GM23248 (cell line): ENCODE measurements at regions not wholly inside any gene's neighbourhood (a gene's known extent, or its start where the extent isn't known, plus 50 kb on each side); places are given as distances from the start of the nearest gene placed in this dataset.
"Not testable (repeated sequence)": the region's sequence is repeated elsewhere in the genome, so short reads cannot be mapped to it uniquely, and the experiment has no call there.

Experiments used
- DNase-seq: peaks from one replicate; pipeline ENCODE4 v3.0.0-alpha.2; 2015
- H2AFZ ChIP-seq: fragments of 200-600 bp; sonication (generic); 2 replicates; pipeline ENCODE4 v1.6.1; 2016; ENCODE audit warnings: antibody characterized with exemption
- H3F3A ChIP-seq: fragments of 200-600 bp; sonication (generic); 2 replicates; pipeline ENCODE4 v1.6.1; 2016; ENCODE audit warnings: mild to moderate bottlenecking, antibody characterized with exemption, mixed run types; ENCODE audit not compliant: insufficient read depth
- H3K27ac ChIP-seq: fragments of 200-600 bp; sonication (generic); 2 replicates; pipeline ENCODE4 v1.5.1; 2016; ENCODE audit warnings: mild to moderate bottlenecking
- H3K27me3 ChIP-seq: fragments of 200-600 bp; sonication (generic); replicated peaks from 2 replicates; pipeline ENCODE4 v1.6.1; 2016; ENCODE audit warnings: mild to moderate bottlenecking; ENCODE audit not compliant: insufficient read depth
- H3K36me3 ChIP-seq: fragments of 200-600 bp; sonication (generic); 2 replicates; pipeline ENCODE4 v1.6.1; 2016; ENCODE audit warnings: low read depth, mild to moderate bottlenecking
- H3K4me1 ChIP-seq: fragments of 200-600 bp; sonication (generic); 2 replicates; pipeline ENCODE4 v1.6.1; 2016; ENCODE audit warnings: mild to moderate bottlenecking; ENCODE audit not compliant: insufficient read depth
- H3K4me2 ChIP-seq: fragments of 200-600 bp; sonication (generic); one replicate; pipeline ENCODE4 v1.6.1; 2016; ENCODE audit warnings: mild to moderate bottlenecking; ENCODE audit not compliant: unreplicated experiment
- H3K4me3 ChIP-seq: fragments of 200-600 bp; sonication (generic); 2 replicates; pipeline ENCODE4 v1.5.1; 2016; ENCODE audit warnings: mild to moderate bottlenecking
- H3K79me2 ChIP-seq: fragments of 200-600 bp; sonication (generic); 2 replicates; pipeline ENCODE4 v1.6.1; 2016; ENCODE audit warnings: mild to moderate bottlenecking; ENCODE audit not compliant: insufficient read depth
- H3K9ac ChIP-seq: fragments of 200-600 bp; sonication (generic); 2 replicates; pipeline ENCODE4 v1.6.1; 2016; ENCODE audit warnings: mild to moderate bottlenecking
- H3K9me2 ChIP-seq: fragments of 200-600 bp; sonication (generic); 2 replicates; pipeline ENCODE4 v1.6.1; 2016; ENCODE audit warnings: mixed run types, mild to moderate bottlenecking, moderate library complexity; ENCODE audit not compliant: insufficient read depth
- H3K9me3 ChIP-seq: fragments of 200-600 bp; sonication (generic); one replicate; pipeline ENCODE4 v1.6.1; 2017; ENCODE audit warnings: low read depth
- H4K20me1 ChIP-seq: fragments of 200-600 bp; sonication (generic); 2 replicates; pipeline ENCODE4 v1.6.0; 2016; ENCODE audit not compliant: insufficient read depth
- EZH2 ChIP-seq: fragments of 200-600 bp; sonication (generic); IDR thresholded peaks from 2 replicates; pipeline ENCODE4 v1.6.1; 2018; ENCODE audit warnings: antibody characterized with exemption, mild to moderate bottlenecking; ENCODE audit not compliant: insufficient read depth, poor library complexity, severe bottlenecking
- EZH2phosphoT487 ChIP-seq: fragments of 200-600 bp; sonication (generic); IDR thresholded peaks from 2 replicates; pipeline ENCODE4 v1.6.1; 2018; ENCODE audit warnings: antibody characterized with exemption, moderate library complexity, mild to moderate bottlenecking, low read depth; ENCODE audit not compliant: insufficient read depth
- WGBS, 2 experiments: methylation state at CpG; one replicate each; pipeline ENCODE4 v1.1.6; 2015 to 2017; ENCODE audit warnings: low lambda C conversion rate in 2 of 2, low coverage in 1 of 2; ENCODE audit errors: missing lambda C conversion rate in 2 of 2; 5-methylcytosine and 5-hydroxymethylcytosine counted together
- in situ Hi-C: fragments of 300-500 bp; cut with MboI; formaldehyde crosslinking; loops from 2 replicates; pipeline ENCODE4 v1.15.0; 2020

DNA sequence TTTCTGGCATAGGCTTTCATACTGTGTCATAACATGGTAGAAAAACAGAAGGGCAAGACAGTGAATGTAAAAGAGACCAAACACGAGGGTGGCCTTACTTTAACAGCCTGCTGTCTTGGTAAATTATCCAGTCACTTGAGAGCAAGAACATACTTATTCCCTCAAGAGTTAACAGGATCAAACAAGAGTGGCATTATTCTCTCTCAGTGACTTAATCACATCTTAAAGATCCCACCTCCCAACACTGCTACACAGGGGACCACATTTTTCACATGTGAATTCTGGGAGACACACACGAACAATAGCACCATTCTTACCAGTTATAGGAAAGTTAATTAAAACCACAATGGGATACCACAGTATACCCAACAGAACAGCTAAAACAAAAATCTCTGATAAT, 898.0 kb upstream of the C9orf72 start:
- Histone ChIP-seq H3K9me3 (no peaks in the 10 kb centered on the region), H3K9ac (no peak overlapping the region), H3K36me3 (no peaks in the 10 kb centered on the region), H3K4me2 (no peak overlapping the region), H3K79me2 (no peaks in the 10 kb centered on the region), H3K27ac (no peak overlapping the region), H3K27me3 (no peaks in the 10 kb centered on the region), H3K4me1 (no peaks in the 10 kb centered on the region), H3K4me3 (no peak overlapping the region), H3K9me2 (no peaks in the 10 kb centered on the region), H2AFZ (no peak overlapping the region), H3F3A (no peaks in the 10 kb centered on the region), H4K20me1 (no peaks in the 10 kb centered on the region)
- WGBS, 2 experiments, result 0 to 10% methylated on average over 2 of the region's 2 CpGs
- DNase-seq, result no peak
- in situ Hi-C loops, result no loop called here
- TF ChIP-seq EZH2 (no peak), EZH2phosphoT487 (no peak)

DNA sequence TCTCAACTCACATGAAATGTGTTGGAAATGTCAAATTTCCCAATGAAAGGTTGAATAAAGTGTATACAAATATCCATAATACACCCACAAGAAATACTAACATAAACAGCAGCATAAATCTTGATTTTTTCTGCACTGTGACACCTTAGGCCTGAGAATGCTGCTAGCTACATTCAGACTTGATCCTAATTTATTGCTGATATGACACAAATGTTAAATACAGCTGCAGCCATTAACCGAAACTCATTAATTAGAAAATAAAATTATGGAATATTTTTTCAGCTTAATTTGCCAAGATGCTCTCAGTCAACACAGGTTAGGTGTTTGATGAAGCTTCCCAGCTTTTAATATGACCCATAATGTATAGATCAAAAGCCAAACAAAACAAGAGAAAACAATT, 914.3 kb upstream of the C9orf72 start:
- DNase-seq, result no peak
- H3K9me2 ChIP-seq, result no peaks in the 10 kb centered on the region
- no peaks in the 10 kb centered on the region for H3F3A ChIP-seq
- no peak overlapping the region for H3K4me2 ChIP-seq
- no peaks in the 10 kb centered on the region for H3K27me3 ChIP-seq
- no peak overlapping the region for H3K4me3 ChIP-seq
- no peak for TF ChIP-seq EZH2
- TF ChIP-seq EZH2phosphoT487, result no peak
- H3K79me2 ChIP-seq, result no peaks in the 10 kb centered on the region
- H3K4me1 ChIP-seq, result no peaks in the 10 kb centered on the region
- in situ Hi-C loops, result no loop called here
- no peaks in the 10 kb centered on the region for H4K20me1 ChIP-seq
- H3K27ac ChIP-seq, result no peak overlapping the region
- H3K9ac ChIP-seq, result no peak overlapping the region
- H2AFZ ChIP-seq, result no peak overlapping the region
- H3K9me3 ChIP-seq, result no peaks in the 10 kb centered on the region
- H3K36me3 ChIP-seq, result no peaks in the 10 kb centered on the region
- WGBS, 2 experiments, result 26% methylated on average over 1 of the region's 1 CpG

DNA sequence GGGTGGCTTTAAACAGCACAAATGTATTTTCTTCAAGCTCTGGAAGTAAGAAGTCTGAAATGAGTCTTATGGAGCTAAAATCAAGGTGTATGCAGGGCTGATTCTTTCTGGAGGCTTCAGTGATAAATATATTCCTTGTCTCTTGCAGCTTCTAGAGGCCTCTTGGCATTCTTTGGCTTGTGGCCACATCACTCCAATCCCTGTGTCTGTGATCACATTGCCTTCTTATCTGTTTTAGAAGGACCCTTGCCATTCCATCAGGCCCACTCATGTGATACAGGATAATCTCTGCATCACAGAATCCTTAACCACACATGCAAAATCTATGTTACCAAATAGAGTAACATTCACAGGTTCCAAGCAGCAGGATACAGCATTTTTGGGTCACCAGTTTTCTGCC, 917.8 kb upstream of the C9orf72 start:
- H3K27me3 ChIP-seq, result no peaks in the 10 kb centered on the region
- no peaks in the 10 kb centered on the region for H3K36me3 ChIP-seq
- DNase-seq, result no peak
- H3K9me3 ChIP-seq, result no peaks in the 10 kb centered on the region
- TF ChIP-seq EZH2, result no peak
- TF ChIP-seq EZH2phosphoT487, result no peak
- H3F3A ChIP-seq, result no peaks in the 10 kb centered on the region
- H3K27ac ChIP-seq, result no peak overlapping the region
- no peak overlapping the region for H3K9ac ChIP-seq
- no peaks in the 10 kb centered on the region for H4K20me1 ChIP-seq
- no peak overlapping the region for H3K4me2 ChIP-seq
- in situ Hi-C loops, result no loop called here
- H3K4me3 ChIP-seq, result no peak overlapping the region
- H3K4me1 ChIP-seq, result no peaks in the 10 kb centered on the region
- H3K9me2 ChIP-seq, result no peaks in the 10 kb centered on the region
- no peak overlapping the region for H2AFZ ChIP-seq
- no peaks in the 10 kb centered on the region for H3K79me2 ChIP-seq

DNA sequence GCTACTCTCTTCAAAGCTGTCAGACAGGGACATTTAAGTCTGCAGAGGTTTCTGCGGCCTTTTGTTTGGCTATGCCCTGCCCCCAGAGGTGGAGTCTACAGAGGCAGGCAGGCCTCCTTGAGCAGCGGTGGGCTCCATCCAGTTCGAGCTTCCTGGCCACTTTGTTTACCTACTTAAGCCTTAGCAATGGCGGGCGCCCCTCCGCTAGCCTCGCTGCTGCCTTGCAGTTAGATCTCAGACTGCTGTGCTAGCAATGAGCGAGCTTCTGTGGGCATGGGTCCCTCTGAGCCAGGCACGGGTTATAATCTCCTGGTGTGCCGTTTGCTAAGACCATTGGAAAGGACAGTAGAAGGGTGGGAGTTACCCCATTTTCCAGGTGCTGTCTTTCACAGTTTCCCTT, 924.9 kb upstream of the C9orf72 start:
- H3K36me3 ChIP-seq, H3K9ac ChIP-seq, H3K9me2 ChIP-seq, H3K4me1 ChIP-seq, H4K20me1 ChIP-seq, H3K9me3 ChIP-seq, H3F3A ChIP-seq, in situ Hi-C loops, H3K79me2 ChIP-seq, H3K4me2 ChIP-seq, H3K27me3 ChIP-seq, DNase-seq, H3K27ac ChIP-seq, H3K4me3 ChIP-seq, H2AFZ ChIP-seq: not testable (repeated sequence)
- 44 to 51% methylated on average over 10 of the region's 10 CpGs for WGBS, 2 experiments

GRCh38 chr9:28502189-28502588, 928.9 kb upstream of the C9orf72 start:
- Histone ChIP-seq H3K27me3 (no peaks in the 10 kb centered on the region), H3K4me3 (no peak overlapping the region), H3K9me3 (no peaks in the 10 kb centered on the region), H3K79me2 (no peaks in the 10 kb centered on the region), H3K9me2 (no peaks in the 10 kb centered on the region), H3K4me1 (no peaks in the 10 kb centered on the region), H4K20me1 (no peaks in the 10 kb centered on the region), H3F3A (no peaks in the 10 kb centered on the region), H3K27ac (no peak overlapping the region), H3K36me3 (no peaks in the 10 kb centered on the region), H3K9ac (no peak overlapping the region), H2AFZ (no peak overlapping the region), H3K4me2 (no peak overlapping the region)
- TF ChIP-seq EZH2phosphoT487, result no peak
- no peak for TF ChIP-seq EZH2
- no peak for DNase-seq
- in situ Hi-C loops, result no loop called here
- 15 to 23% methylated on average over 3 of the region's 3 CpGs for WGBS, 2 experiments
